ENCODE measurements at regions not wholly inside any gene's neighbourhood (a gene's known extent, or its start where the extent isn't known, plus 50 kb on each side); places are given as distances from the start of the nearest gene placed in this dataset.

DNA sequence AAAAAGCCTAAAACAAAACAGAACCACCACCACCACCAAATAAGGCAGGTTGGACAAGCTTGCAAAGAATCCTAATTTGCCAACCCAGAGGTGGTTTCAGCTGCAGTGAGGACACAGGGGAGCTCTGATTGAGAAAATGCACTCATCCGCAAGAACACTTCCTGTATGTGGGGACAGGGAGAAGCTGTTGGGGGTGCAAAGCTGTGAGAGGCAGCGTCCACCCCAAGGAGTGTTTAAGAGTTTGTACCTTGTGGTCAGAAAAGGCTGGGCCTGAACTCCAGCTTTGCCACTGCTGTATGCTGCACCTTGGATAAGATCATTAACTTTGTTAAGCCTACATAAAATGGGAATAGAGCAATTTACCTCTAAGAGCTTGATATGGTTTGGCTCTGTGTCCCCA is 511.7 kb downstream of the BNC2 start:
- Mint-ChIP-seq H3K27me3 (ENCODE audit: low read depth) (no peaks in the 10 kb centered on the region), H3K27ac (no peak overlapping the region), H3K9me3 (peaks cover 8% of the 10 kb centered on the region), H3K4me3 (no peak overlapping the region), H3K36me3 (peaks cover 1% of the 10 kb centered on the region), H3K4me1 (peaks cover 18% of the 10 kb centered on the region)
- DNase-seq (ENCODE audit: low spot score in 2 of 2, unreplicated experiment in 2 of 2) = no peak
- TF ChIP-seq, protein P1, sequence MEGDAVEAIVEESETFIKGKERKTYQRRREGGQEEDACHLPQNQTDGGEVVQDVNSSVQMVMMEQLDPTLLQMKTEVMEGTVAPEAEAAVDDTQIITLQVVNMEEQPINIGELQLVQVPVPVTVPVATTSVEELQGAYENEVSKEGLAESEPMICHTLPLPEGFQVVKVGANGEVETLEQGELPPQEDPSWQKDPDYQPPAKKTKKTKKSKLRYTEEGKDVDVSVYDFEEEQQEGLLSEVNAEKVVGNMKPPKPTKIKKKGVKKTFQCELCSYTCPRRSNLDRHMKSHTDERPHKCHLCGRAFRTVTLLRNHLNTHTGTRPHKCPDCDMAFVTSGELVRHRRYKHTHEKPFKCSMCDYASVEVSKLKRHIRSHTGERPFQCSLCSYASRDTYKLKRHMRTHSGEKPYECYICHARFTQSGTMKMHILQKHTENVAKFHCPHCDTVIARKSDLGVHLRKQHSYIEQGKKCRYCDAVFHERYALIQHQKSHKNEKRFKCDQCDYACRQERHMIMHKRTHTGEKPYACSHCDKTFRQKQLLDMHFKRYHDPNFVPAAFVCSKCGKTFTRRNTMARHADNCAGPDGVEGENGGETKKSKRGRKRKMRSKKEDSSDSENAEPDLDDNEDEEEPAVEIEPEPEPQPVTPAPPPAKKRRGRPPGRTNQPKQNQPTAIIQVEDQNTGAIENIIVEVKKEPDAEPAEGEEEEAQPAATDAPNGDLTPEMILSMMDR (IDR thresholded peaks at IDR 0.05; ENCODE audit: unreplicated experiment) = no peak

Data from mesothelial cell of epicardium (in vitro differentiated cells).